ENCODE measurements at regions not wholly inside any gene's neighbourhood (a gene's known extent, or its start where the extent isn't known, plus 50 kb on each side); places are given as distances from the start of the nearest gene placed in this dataset.
"Not testable (repeated sequence)": the region's sequence is repeated elsewhere in the genome, so short reads cannot be mapped to it uniquely, and the experiment has no call there.

DNA sequence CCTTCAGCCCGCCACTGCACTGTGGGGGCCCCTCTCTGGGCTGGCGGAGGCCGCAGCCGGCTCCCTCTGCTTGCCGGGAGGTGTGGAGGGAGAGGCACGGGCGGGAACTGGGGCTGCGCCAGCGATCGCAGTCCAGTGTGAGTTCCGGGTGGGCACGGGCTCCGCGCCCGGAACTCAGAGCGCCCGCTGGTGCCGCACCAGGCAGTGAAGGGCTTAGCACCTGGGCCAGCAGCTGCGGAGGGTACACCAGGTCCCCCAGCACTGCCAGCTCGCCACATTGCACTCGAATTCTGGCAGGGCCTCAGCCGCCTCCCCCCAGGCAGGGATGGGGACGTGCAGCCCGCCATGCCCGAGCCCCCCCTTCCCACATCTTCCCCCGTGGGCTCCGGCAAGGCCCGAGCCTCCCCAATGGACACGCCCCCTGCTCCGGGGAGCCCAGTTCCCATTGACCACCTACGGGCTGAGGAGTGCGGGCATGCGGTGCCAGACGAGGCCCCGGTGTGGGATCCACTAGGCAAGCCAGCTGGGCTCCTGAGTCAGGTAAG is 135.9 kb upstream of the RFC3 start:
- H3K4me1 ChIP-seq: peaks cover 24% of the 10 kb centered on the region
- DNase-seq: no peak
- H3K36me3 ChIP-seq: no peaks in the 10 kb centered on the region
- no peak overlapping the region for H3K4me3 ChIP-seq
- no peak overlapping the region for H3K27ac ChIP-seq (replicated peaks)
- intact Hi-C loops (cut with micrococcal nuclease): no loop called here
- TF ChIP-seq, protein P1, sequence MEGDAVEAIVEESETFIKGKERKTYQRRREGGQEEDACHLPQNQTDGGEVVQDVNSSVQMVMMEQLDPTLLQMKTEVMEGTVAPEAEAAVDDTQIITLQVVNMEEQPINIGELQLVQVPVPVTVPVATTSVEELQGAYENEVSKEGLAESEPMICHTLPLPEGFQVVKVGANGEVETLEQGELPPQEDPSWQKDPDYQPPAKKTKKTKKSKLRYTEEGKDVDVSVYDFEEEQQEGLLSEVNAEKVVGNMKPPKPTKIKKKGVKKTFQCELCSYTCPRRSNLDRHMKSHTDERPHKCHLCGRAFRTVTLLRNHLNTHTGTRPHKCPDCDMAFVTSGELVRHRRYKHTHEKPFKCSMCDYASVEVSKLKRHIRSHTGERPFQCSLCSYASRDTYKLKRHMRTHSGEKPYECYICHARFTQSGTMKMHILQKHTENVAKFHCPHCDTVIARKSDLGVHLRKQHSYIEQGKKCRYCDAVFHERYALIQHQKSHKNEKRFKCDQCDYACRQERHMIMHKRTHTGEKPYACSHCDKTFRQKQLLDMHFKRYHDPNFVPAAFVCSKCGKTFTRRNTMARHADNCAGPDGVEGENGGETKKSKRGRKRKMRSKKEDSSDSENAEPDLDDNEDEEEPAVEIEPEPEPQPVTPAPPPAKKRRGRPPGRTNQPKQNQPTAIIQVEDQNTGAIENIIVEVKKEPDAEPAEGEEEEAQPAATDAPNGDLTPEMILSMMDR (IDR thresholded peaks at IDR 0.05; ENCODE audit: borderline replicate concordance): no peak
- no peaks in the 10 kb centered on the region for H3K9me3 ChIP-seq (replicated peaks)
- no peaks in the 10 kb centered on the region for H3K27me3 ChIP-seq (ENCODE audit: low read depth)

DNA sequence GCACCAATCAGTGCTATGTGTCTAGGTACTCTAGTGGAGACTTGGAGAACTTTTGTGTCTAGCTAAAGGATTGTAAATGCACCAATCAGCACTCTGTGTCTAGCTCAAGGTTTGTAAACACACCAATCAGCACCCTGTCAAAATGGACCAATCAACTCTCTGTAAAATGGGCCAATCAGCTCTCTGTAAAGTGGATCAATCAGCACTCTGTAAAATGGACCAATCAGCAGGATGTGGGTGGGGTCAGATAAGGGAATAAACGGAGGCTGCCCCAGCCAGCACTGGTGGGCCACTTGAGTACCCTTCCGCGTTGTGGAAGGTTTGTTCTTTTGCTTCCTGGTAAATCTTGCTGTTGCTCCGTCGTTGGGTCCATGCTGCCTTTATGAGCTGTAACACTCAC is 135.3 kb upstream of the RFC3 start:
- H3K4me1 ChIP-seq: peaks cover 19% of the 10 kb centered on the region
- H3K9me3 ChIP-seq (replicated peaks); H3K36me3 ChIP-seq; DNase-seq; H3K4me3 ChIP-seq; H3K27me3 ChIP-seq (ENCODE audit: low read depth); intact Hi-C loops (cut with micrococcal nuclease); H3K27ac ChIP-seq (replicated peaks): not testable (repeated sequence)

DNA sequence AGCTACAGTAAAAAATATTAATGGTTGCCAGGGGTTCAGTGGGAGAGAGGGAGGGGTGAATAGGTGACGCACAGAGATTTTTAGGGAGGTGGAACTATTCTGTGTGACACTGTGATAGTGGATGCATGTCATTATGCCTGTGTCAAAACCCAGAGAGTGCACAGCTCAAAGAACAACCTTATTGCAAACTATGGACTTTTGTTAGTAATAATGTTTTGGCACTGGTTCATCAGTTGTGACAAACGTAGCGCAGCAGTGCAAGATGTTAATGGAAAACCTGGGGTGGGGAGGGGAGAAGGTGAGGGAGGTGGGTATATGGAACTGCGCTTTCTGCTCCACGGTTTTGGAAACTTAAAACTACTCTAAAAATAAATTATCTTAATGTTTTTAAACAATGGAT is 134.6 kb upstream of the RFC3 start:
- DNase-seq: no peak
- Histone ChIP-seq H3K9me3 (replicated peaks) (no peaks in the 10 kb centered on the region), H3K4me3 (no peak overlapping the region), H3K4me1 (peaks cover 16% of the 10 kb centered on the region), H3K27ac (replicated peaks) (no peak overlapping the region), H3K36me3 (no peaks in the 10 kb centered on the region), H3K27me3 (ENCODE audit: low read depth) (no peaks in the 10 kb centered on the region)
- intact Hi-C loops (cut with micrococcal nuclease): no loop called here
- TF ChIP-seq, protein P1 (IDR thresholded peaks at IDR 0.05; ENCODE audit: borderline replicate concordance): no peak

DNA sequence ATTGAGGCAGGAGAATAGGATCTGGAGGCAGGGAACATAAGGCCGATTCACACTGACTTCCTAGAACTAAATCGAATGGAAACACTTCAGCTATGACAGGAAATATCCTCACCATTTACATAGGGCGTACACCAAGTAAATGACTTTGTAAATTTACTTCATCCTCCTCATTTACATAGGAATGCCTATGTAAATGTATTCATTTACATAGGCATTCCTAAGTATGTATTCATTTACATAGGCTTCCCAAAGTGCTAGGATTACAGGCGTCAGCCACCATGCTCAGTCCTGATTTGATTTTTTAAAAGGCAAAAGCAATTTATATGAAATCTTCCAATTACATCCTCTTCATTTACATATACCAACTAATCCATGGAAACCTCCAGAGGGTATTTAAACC is 133.1 kb upstream of the RFC3 start:
- Histone ChIP-seq H3K4me1 (peaks cover 1% of the 10 kb centered on the region), H3K27me3 (ENCODE audit: low read depth) (no peaks in the 10 kb centered on the region), H3K36me3 (no peaks in the 10 kb centered on the region), H3K4me3 (no peak overlapping the region), H3K9me3 (replicated peaks) (no peaks in the 10 kb centered on the region), H3K27ac (replicated peaks) (no peak overlapping the region)
- intact Hi-C loops (cut with micrococcal nuclease): no loop called here
- DNase-seq: no peak
- TF ChIP-seq, protein P1 (IDR thresholded peaks at IDR 0.05; ENCODE audit: borderline replicate concordance): no peak

DNA sequence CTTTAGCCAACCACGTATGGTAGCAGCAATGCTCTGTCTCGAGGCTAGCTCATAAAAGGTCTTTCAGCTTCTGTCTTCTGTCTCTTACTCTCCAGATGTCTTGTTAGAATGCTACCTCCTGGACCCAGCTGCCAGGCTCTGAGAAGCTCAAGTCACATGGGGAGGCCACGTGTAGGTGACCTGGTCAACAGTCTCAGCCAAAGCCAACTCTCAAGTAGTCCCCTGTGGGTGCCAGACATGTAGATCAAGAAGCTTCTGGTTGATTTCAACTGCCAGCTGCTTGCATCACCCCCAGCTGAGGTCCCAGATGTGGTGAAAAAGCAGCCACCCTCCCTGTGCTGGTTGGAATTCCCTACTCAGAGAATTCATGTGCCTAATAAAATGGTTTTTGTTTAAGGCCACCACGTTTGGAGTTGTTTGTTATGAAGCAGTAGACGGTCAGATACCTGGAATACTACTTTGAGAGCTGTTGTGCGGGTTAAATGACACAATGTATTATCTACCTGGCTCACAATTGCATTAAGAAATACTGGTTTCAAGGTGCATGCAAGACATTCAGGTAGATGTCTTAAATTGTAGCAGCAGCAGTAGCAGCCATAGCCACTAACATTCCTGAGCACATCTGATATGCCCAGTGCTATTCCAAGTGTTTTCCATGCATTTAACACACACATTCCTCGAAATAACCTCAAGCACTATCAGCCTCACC is 131.0 kb upstream of the RFC3 start:
- TF ChIP-seq, protein P1 (IDR thresholded peaks at IDR 0.05; ENCODE audit: borderline replicate concordance): no peak

DNA sequence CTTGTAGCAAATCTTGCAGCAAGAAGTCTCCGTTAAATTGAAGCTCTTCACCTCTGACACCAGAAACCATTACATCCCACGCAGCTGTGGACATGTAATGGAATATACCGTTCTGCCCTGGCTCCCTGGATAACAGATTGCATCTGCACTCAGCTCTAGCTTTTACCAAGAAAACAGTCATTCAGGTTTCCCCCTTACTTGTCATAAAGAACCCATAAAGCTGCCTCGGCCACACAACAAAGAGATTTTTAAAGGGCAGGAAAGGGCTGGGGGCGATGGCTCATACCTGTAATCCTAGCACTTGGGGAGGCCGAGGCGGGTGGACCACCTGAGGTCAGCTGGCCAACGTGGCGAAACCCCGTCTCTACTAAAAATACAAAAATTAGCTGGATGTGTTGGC is 127.6 kb upstream of the RFC3 start:
- H3K4me1 ChIP-seq: no peaks in the 10 kb centered on the region
- no peaks in the 10 kb centered on the region for H3K36me3 ChIP-seq
- H3K4me3 ChIP-seq: no peak overlapping the region
- TF ChIP-seq, protein P1 (IDR thresholded peaks at IDR 0.05; ENCODE audit: borderline replicate concordance): no peak
- H3K9me3 ChIP-seq (replicated peaks): no peaks in the 10 kb centered on the region
- no peaks in the 10 kb centered on the region for H3K27me3 ChIP-seq (ENCODE audit: low read depth)
- intact Hi-C loops (cut with micrococcal nuclease): no loop called here
- DNase-seq: no peak
- no peak overlapping the region for H3K27ac ChIP-seq (replicated peaks)

More for the DNA sequence above, 131.0 kb upstream of the RFC3 start:
- intact Hi-C loops (cut with micrococcal nuclease): no loop called here
- no peaks in the 10 kb centered on the region for H3K4me1 ChIP-seq
- H3K9me3 ChIP-seq (replicated peaks): no peaks in the 10 kb centered on the region
- H3K27me3 ChIP-seq (ENCODE audit: low read depth): no peaks in the 10 kb centered on the region
- H3K36me3 ChIP-seq: no peaks in the 10 kb centered on the region
- H3K27ac ChIP-seq (replicated peaks): no peak overlapping the region
- DNase-seq: no peak
- H3K4me3 ChIP-seq: no peak overlapping the region
